ENCODE measurements at regions not wholly inside any gene's neighbourhood (a gene's known extent, or its start where the extent isn't known, plus 50 kb on each side); places are given as distances from the start of the nearest gene placed in this dataset.

- Mint-ChIP-seq H3K4me3 (no peak overlapping the region), H3K4me1 (no peaks in the 10 kb centered on the region), H3K27me3 (ENCODE audit: low read depth) (no peaks in the 10 kb centered on the region; the same call in 1 of the 2 replicates), H3K36me3 (no peaks in the 10 kb centered on the region), H3K27ac (no peak overlapping the region), H3K9me3 (peaks cover 6% of the 10 kb centered on the region)
- ATAC-seq (no peak), DNase-seq (ENCODE audit: low spot score) (no peak)
- CTCF ChIA-PET: interaction anchor here (1.4 kb wide), 1 partner anchor 12 kb away, joined by 4 read pairs; no protein-coding TSS in a partner anchor
- TF ChIP-seq RORB (CRISPR knock-in tag; IDR thresholded peaks at IDR 0.05) (no peak), EMX1 (CRISPR knock-in tag; IDR thresholded peaks at IDR 0.05) (no peak), GABPB1 (CRISPR knock-in tag; IDR thresholded peaks at IDR 0.05) (no peak), ETV6 (CRISPR knock-in tag; IDR thresholded peaks at IDR 0.05) (no peak), TCF7 (CRISPR knock-in tag; IDR thresholded peaks at IDR 0.05; ENCODE audit: low read depth) (no peak), ZNF512 (CRISPR knock-in tag; IDR thresholded peaks at IDR 0.05; ENCODE audit: borderline replicate concordance) (no peak), PREB (CRISPR knock-in tag; IDR thresholded peaks at IDR 0.05; ENCODE audit: borderline replicate concordance) (no peak), ZNF416 (CRISPR knock-in tag; IDR thresholded peaks at IDR 0.05) (no peak), USF2 (CRISPR knock-in tag; IDR thresholded peaks at IDR 0.05) (no peak), CREB1 (CRISPR knock-in tag; IDR thresholded peaks at IDR 0.05) (no peak), NFYB (CRISPR knock-in tag; conservative IDR thresholded peaks at IDR 0.05; ENCODE audit: low read depth) (no peak), ZNF671 (CRISPR knock-in tag; IDR thresholded peaks at IDR 0.05) (no peak), ZNF425 (CRISPR knock-in tag; conservative IDR thresholded peaks at IDR 0.05) (no peak), CDX4 (CRISPR knock-in tag; IDR thresholded peaks at IDR 0.05; ENCODE audit: borderline replicate concordance) (no peak), SMAD3 (CRISPR knock-in tag; IDR thresholded peaks at IDR 0.05; ENCODE audit: borderline replicate concordance) (no peak), GTF2I (CRISPR knock-in tag; conservative IDR thresholded peaks at IDR 0.05) (no peak)
- POLR2A ChIA-PET: no interaction called here
Measured at GRCh38 chr11:114921697-114922096, 243.4 kb downstream of the NXPE2 start.

- CTCF ChIA-PET: interaction anchor here (1.0 to 1.1 kb wide), 2 partner anchors 14 to 32 kb away, joined by 4 read pairs; no protein-coding TSS in a partner anchor
- Mint-ChIP-seq H3K4me1 (no peaks in the 10 kb centered on the region), H3K27ac (no peak overlapping the region), H3K4me3 (no peak overlapping the region), H3K9me3 (peaks cover 9% of the 10 kb centered on the region), H3K27me3 (ENCODE audit: low read depth) (no peaks in the 10 kb centered on the region; the same call in 1 of the 2 replicates), H3K36me3 (no peaks in the 10 kb centered on the region)
- no peak for ATAC-seq
- TF ChIP-seq E2F4 (CRISPR knock-in tag; IDR thresholded peaks at IDR 0.05; ENCODE audit: borderline replicate concordance, low read depth): no peak
- no peak for TF ChIP-seq TCF7 (CRISPR knock-in tag; IDR thresholded peaks at IDR 0.05; ENCODE audit: low read depth)
- POLR2A ChIA-PET: no interaction called here
- DNase-seq (ENCODE audit: low spot score): no peak
Measured at GRCh38 chr11:114924042-114924441, 245.7 kb downstream of the NXPE2 start.

All from WTC11 (cell line).